ENCODE measurements at regions not wholly inside any gene's neighbourhood (a gene's known extent, or its start where the extent isn't known, plus 50 kb on each side); places are given as distances from the start of the nearest gene placed in this dataset.

GRCh38 chr4:53929955-53930798 is 134.2 kb downstream of the CHIC2 start:
- peak; percentile 95 for DNase-seq (ENCODE audit: extremely low read depth, low read depth)
- H3K4me3 ChIP-seq (replicated peaks; ENCODE audit: low read depth, low read length): no peak overlapping the region
- TF ChIP-seq, protein P1, sequence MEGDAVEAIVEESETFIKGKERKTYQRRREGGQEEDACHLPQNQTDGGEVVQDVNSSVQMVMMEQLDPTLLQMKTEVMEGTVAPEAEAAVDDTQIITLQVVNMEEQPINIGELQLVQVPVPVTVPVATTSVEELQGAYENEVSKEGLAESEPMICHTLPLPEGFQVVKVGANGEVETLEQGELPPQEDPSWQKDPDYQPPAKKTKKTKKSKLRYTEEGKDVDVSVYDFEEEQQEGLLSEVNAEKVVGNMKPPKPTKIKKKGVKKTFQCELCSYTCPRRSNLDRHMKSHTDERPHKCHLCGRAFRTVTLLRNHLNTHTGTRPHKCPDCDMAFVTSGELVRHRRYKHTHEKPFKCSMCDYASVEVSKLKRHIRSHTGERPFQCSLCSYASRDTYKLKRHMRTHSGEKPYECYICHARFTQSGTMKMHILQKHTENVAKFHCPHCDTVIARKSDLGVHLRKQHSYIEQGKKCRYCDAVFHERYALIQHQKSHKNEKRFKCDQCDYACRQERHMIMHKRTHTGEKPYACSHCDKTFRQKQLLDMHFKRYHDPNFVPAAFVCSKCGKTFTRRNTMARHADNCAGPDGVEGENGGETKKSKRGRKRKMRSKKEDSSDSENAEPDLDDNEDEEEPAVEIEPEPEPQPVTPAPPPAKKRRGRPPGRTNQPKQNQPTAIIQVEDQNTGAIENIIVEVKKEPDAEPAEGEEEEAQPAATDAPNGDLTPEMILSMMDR (IDR thresholded peaks at IDR 0.05; ENCODE audit: low read depth, low read length, missing control alignments): peak; percentile 71

GRCh38 chr4:53929311-53929710 is 135.1 kb downstream of the CHIC2 start:
- no peak overlapping the region for H3K4me3 ChIP-seq (replicated peaks; ENCODE audit: low read depth, low read length)
- TF ChIP-seq, protein P1 (IDR thresholded peaks at IDR 0.05; ENCODE audit: low read depth, low read length, missing control alignments): no peak
- DNase-seq (ENCODE audit: extremely low read depth, low read depth): no peak

DNA sequence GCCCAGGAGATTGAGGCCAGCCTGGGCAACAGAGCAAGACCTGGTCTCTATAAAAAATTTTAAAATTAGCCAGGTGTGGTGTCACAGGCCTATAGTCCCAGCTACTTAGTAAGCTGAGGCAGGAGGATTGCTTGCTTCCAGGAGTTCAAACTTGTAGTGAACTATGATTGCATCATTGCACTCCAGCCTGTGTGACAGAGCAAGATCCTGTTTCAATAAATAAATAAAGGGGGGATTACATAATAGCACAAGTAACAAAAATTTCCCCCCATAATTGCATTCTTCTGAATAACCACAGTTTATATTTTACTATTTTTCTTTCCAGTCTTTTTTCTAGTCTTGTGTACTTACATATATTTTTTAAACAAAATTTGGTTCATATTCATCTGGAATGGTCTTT is 135.6 kb downstream of the CHIC2 start:
- no peak overlapping the region for H3K4me3 ChIP-seq (replicated peaks; ENCODE audit: low read depth, low read length)
- TF ChIP-seq, protein P1 (IDR thresholded peaks at IDR 0.05; ENCODE audit: low read depth, low read length, missing control alignments): no peak
- no peak for DNase-seq (ENCODE audit: extremely low read depth, low read depth)

- H3K4me3 ChIP-seq (replicated peaks; ENCODE audit: low read depth, low read length): no peak overlapping the region
- TF ChIP-seq, protein P1 (IDR thresholded peaks at IDR 0.05; ENCODE audit: low read depth, low read length, missing control alignments): no peak
Measured at GRCh38 chr4:53925050-53925605, 139.3 kb downstream of the CHIC2 start.

DNA sequence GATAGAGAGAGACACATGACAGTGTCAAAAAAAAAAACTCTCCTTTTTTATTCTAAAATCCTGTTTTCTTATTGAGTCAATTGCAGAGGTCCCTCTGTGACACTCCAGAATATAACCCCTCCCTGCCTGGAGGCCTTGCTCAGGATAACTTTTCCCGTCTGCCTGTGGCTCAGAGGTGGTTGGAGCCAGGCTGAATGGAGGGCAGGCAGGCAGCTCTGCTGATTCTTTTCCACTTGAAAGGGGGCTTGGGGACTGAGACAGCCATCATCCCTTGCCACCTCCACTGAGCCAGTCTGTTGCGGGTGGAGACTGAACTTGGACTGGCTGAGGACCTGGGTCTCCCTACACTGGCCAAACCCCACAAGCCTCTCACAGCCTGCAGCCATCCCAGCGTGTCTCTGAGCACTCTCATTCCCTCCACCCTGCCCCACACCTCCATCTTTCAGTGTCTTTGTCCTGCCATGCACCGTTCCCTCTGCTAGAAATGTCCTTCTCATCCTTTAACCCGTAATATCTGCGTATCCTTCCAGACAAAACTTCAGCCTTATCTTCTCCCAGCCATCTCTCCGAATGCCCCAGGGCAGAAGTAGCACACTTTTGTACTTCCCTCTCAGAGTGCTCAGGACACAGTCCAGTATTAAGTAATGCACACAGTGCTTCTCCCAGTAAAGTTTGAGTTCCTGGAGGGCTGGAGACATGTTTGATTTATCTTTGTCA is 139.9 kb downstream of the CHIC2 start:
- no peak for DNase-seq (ENCODE audit: extremely low read depth, low read depth)
- H3K4me3 ChIP-seq (replicated peaks; ENCODE audit: low read depth, low read length): no peak overlapping the region
- TF ChIP-seq, protein P1 (IDR thresholded peaks at IDR 0.05; ENCODE audit: low read depth, low read length, missing control alignments): no peak

More at GRCh38 chr4:53925050-53925605, 139.3 kb downstream of the CHIC2 start:
- DNase-seq (ENCODE audit: extremely low read depth, low read depth): no peak

DNA sequence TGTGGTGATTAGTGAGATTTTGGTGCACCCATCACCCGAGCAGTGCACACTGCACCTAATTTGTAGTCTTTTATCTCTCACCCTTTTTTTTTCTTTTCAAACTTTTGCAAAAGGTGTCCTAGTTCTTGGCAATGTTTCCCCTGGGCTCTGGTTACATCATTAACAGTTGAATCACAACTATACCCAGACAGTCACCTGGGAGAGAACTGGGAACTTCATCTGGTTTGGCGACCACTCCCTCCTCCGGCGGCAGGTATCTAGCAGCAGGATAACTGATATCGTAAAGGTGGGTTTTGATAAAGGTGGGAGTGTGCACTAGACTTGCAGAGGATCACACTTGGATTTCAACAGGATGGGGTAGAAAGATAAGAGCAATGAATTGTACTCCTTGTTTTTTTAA is 140.5 kb downstream of the CHIC2 start:
- DNase-seq (ENCODE audit: extremely low read depth, low read depth): no peak
- TF ChIP-seq, protein P1 (IDR thresholded peaks at IDR 0.05; ENCODE audit: low read depth, low read length, missing control alignments): no peak
- no peak overlapping the region for H3K4me3 ChIP-seq (replicated peaks; ENCODE audit: low read depth, low read length)
